ENCODE measurements at regions not wholly inside any gene's neighbourhood (a gene's known extent, or its start where the extent isn't known, plus 50 kb on each side); places are given as distances from the start of the nearest gene placed in this dataset.

GRCh38 chr5:172585114-172585513 lies 55.9 kb upstream of the NEURL1B start:
- H3K4me1 ChIP-seq (ENCODE audit: control insufficient read depth, insufficient read depth, low read length), result no peaks in the 10 kb centered on the region
- TF ChIP-seq CTCF (IDR thresholded peaks at IDR 0.05) (no peak), TCF7L2 (IDR thresholded peaks at IDR 0.05; ENCODE audit: low read depth, low read length) (no peak), SIN3A (IDR thresholded peaks at IDR 0.05; ENCODE audit: borderline replicate concordance, insufficient read depth, low read depth, low read length) (no peak), POLR2AphosphoS5 (IDR thresholded peaks at IDR 0.05; ENCODE audit: low read depth, low read length) (no peak), REST (IDR thresholded peaks at IDR 0.05; ENCODE audit: insufficient read depth in 1 of 2, low read depth in 2 of 2, low read length in 1 of 2) (no peak)
- POLR2A ChIA-PET, result no interaction called here
- no TSS peak for BruUV-seq (replicated peaks)
- DNase-seq (ENCODE audit: low read depth, low spot score) (no peak), ATAC-seq (no peak)
- peaks cover 4% of the 10 kb centered on the region for H3K27me3 ChIP-seq (ENCODE audit: control insufficient read depth, insufficient read depth, low read length)
- in situ Hi-C loops (cut with HindIII; ENCODE audit: low pct_unique_long_range_greater_than_20kb, low sequenced_read_pairs), result no loop called here
- H3K9me3 ChIP-seq (ENCODE audit: control insufficient read depth, insufficient read depth, low read depth, low read length), result no peaks in the 10 kb centered on the region
- H3K4me3 ChIP-seq (ENCODE audit: low read depth in 2 of 2, low read length in 2 of 2), result no peak overlapping the region
- CTCF ChIA-PET, result no interaction called here
- H3K36me3 ChIP-seq (ENCODE audit: control insufficient read depth, insufficient read depth, low read length), result no peaks in the 10 kb centered on the region
- intact Hi-C loops (cut with micrococcal nuclease; ENCODE audit: unreplicated experiment), result no loop called here
- no peak overlapping the region for H3K27ac ChIP-seq (ENCODE audit: low read length)

- in situ Hi-C loops (cut with HindIII; ENCODE audit: low pct_unique_long_range_greater_than_20kb, low sequenced_read_pairs), result no loop called here
- ChIA-PET POLR2A (no interaction called here), CTCF (no interaction called here)
- H3K36me3 ChIP-seq (ENCODE audit: control insufficient read depth, insufficient read depth, low read length), result no peaks in the 10 kb centered on the region
- TF ChIP-seq SIN3A (IDR thresholded peaks at IDR 0.05; ENCODE audit: borderline replicate concordance, insufficient read depth, low read depth, low read length), result no peak
- TF ChIP-seq REST (IDR thresholded peaks at IDR 0.05; ENCODE audit: insufficient read depth in 1 of 2, low read depth in 2 of 2, low read length in 1 of 2), result no peak
- no peak for TF ChIP-seq CTCF (IDR thresholded peaks at IDR 0.05)
- no TSS peak for BruUV-seq (replicated peaks)
- no peak overlapping the region for H3K4me3 ChIP-seq (ENCODE audit: low read depth in 2 of 2, low read length in 2 of 2)
- no peaks in the 10 kb centered on the region for H3K4me1 ChIP-seq (ENCODE audit: control insufficient read depth, insufficient read depth, low read length)
- ATAC-seq (no peak), DNase-seq (ENCODE audit: low read depth, low spot score) (no peak)
- H3K27ac ChIP-seq (ENCODE audit: low read length), result no peak overlapping the region
- H3K9me3 ChIP-seq (ENCODE audit: control insufficient read depth, insufficient read depth, low read depth, low read length), result no peaks in the 10 kb centered on the region
- peaks cover 4% of the 10 kb centered on the region for H3K27me3 ChIP-seq (ENCODE audit: control insufficient read depth, insufficient read depth, low read length)
- intact Hi-C loops (cut with micrococcal nuclease; ENCODE audit: unreplicated experiment), result no loop called here
Measured at GRCh38 chr5:172584638-172585037, 56.4 kb upstream of the NEURL1B start.

All from Panc1 (cell line).